SIG-M5 treated with dmso at 0.1 percent for 504 hours (cell line): ENCODE measurements at regions not wholly inside any gene's neighbourhood (a gene's known extent, or its start where the extent isn't known, plus 50 kb on each side); places are given as distances from the start of the nearest gene placed in this dataset.

Experiments used
- DNase-seq: peaks from one replicate; lab custom pipeline; 2025; ENCODE audit not compliant: unreplicated experiment; lab: John Stamatoyannopoulos, UW

- peak; percentile 75 for DNase-seq
Measured at GRCh38 chr6:7468382-7469081, 72.9 kb upstream of the DSP start.

GRCh38 chr6:7469696-7470095 lies 71.8 kb upstream of the DSP start:
- DNase-seq = no peak

GRCh38 chr6:7471171-7471570 lies 70.3 kb upstream of the DSP start:
- peak; percentile 40 for DNase-seq

GRCh38 chr6:7473805-7474719 lies 67.4 kb upstream of the DSP start:
- no peak for DNase-seq

GRCh38 chr6:7475081-7475480 lies 66.4 kb upstream of the DSP start:
- DNase-seq = no peak

GRCh38 chr6:7479801-7480266 lies 61.6 kb upstream of the DSP start:
- DNase-seq = peak; percentile 27

GRCh38 chr6:7484666-7485065 lies 56.8 kb upstream of the DSP start:
- no peak for DNase-seq

- no peak for DNase-seq
Measured at GRCh38 chr6:7486951-7487350, 54.5 kb upstream of the DSP start.

- DNase-seq = no peak
Measured at GRCh38 chr6:7488494-7488893, 53.0 kb upstream of the DSP start.

GRCh38 chr6:7489376-7489775 lies 52.1 kb upstream of the DSP start:
- DNase-seq = no peak
